ENCODE measurements at regions not wholly inside any gene's neighbourhood (a gene's known extent, or its start where the extent isn't known, plus 50 kb on each side); places are given as distances from the start of the nearest gene placed in this dataset.

GRCh38 chr1:37250371-37250770 is 216.1 kb upstream of the GRIK3 start:
- no peak for TF ChIP-seq CTCF (IDR thresholded peaks at IDR 0.05)
- TF ChIP-seq POLR2A (IDR thresholded peaks at IDR 0.05) = no peak
